AG10803 (cell line): ENCODE measurements at regions not wholly inside any gene's neighbourhood (a gene's known extent, or its start where the extent isn't known, plus 50 kb on each side); places are given as distances from the start of the nearest gene placed in this dataset.

Experiments used
- DNase-seq: peaks from one replicate; pipeline ENCODE4 v3.0.0; 2010; ENCODE audit warnings: low read depth
- H3K4me3 ChIP-seq: 2 replicates; pipeline ENCODE4 v1.5.1; 2011; ENCODE audit warnings: mild to moderate bottlenecking, low read length, control low read depth
- TF ChIP-seq, protein P1 (sequence below): conservative IDR thresholded peaks from 2 replicates; pipeline ENCODE4 v1.5.1; 2011; ENCODE audit warnings: mild to moderate bottlenecking, low read length, control low read depth, inconsistent platforms

DNA sequence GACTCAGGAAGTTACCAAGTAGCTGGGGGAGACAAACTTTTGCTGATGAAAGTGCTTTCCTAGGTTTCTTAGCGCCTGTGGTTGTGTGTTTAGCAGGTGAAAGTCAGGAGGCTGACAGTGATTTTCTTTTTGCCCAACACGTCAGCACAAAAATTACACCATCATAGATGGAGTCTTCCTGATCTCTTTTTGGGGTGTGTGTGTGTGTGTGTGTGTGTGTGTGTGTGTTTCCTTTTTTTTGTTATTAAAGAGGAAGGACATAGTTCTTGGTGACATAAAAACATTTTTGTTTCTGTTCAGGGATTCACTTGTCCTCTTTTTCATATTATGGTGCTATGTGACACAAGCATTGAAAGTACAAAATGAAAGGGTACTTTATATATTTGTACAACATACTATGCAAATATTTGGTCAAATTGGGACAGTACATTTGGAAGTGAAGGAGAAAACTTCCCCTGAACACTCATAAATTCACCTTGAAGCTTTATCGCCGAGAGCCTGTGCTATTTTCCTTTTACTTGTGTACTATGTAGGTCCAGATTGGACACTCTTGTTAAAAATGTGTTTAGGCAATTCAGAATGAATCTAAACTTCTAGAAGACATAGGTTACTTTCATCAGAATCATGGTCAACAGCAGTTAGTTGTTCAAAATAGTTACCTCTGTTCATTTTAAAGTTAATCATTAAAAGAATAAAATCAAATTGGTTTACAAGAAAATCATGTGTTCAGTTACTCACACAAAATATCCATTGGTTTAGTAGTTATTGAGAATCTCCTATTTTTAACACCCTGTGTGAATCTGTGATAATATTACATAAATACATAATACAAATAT is 491.9 kb downstream of the IRS1 start:
- TF ChIP-seq, protein P1, sequence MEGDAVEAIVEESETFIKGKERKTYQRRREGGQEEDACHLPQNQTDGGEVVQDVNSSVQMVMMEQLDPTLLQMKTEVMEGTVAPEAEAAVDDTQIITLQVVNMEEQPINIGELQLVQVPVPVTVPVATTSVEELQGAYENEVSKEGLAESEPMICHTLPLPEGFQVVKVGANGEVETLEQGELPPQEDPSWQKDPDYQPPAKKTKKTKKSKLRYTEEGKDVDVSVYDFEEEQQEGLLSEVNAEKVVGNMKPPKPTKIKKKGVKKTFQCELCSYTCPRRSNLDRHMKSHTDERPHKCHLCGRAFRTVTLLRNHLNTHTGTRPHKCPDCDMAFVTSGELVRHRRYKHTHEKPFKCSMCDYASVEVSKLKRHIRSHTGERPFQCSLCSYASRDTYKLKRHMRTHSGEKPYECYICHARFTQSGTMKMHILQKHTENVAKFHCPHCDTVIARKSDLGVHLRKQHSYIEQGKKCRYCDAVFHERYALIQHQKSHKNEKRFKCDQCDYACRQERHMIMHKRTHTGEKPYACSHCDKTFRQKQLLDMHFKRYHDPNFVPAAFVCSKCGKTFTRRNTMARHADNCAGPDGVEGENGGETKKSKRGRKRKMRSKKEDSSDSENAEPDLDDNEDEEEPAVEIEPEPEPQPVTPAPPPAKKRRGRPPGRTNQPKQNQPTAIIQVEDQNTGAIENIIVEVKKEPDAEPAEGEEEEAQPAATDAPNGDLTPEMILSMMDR = no peak
- no peak overlapping the region for H3K4me3 ChIP-seq
- DNase-seq = no peak

DNA sequence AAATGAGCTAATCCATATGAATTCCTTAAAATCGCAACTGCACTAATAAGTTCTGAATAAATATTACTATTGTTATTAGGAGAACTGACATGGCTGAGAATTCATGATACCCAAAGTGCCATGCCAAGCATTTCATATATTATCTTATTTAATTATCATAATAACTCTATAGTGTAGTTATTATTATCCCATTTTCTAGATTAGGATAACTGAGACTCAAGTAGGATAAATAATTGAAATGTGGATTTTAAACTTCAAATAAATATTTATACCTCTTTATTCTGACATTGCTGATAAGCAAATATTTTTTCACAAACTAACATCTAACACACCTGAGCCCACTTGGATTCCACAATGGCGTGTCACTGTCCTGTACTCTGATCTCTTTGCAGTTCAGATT is 492.7 kb downstream of the IRS1 start:
- no peak overlapping the region for H3K4me3 ChIP-seq
- TF ChIP-seq, protein P1 = no peak
- DNase-seq = no peak

DNA sequence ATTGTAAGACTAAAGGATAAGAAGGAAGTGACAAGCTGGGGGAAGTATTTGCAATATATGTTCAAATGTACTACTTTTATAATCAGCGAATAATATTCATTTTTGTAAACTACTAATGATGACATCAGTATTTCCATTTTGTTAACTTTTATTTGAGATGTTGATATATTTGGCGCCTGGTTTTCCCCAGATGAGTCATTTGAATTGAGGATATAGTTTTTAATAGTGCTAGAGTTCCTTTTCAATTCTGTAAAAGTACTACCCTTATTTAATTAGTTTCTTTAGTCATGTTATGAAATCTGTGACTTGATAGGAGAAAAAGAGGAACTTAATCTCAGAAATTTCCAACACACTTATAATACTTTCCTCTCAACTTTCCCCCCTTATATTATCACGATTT is 495.3 kb downstream of the IRS1 start:
- no peak overlapping the region for H3K4me3 ChIP-seq
- TF ChIP-seq, protein P1 = no peak
- DNase-seq = no peak

DNA sequence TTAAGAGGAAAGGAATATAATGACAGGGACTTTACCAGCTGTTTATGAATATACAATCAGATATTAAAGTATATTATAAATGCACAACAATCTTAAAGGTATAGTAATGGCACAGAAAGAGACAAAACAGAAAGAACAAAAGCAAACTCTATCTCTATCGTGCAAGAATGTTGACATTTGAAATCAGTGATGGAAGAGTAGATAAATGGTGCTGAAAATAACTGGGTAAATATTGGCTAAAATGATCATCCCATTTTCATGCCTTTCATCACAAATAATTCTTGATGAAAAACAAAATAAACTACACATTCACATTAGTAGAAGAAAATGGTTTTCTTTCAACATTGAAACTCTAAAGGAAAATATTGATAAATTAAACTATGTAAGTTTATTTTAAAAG is 495.9 kb downstream of the IRS1 start:
- H3K4me3 ChIP-seq = no peak overlapping the region
- no peak for DNase-seq
- TF ChIP-seq, protein P1 = no peak

DNA sequence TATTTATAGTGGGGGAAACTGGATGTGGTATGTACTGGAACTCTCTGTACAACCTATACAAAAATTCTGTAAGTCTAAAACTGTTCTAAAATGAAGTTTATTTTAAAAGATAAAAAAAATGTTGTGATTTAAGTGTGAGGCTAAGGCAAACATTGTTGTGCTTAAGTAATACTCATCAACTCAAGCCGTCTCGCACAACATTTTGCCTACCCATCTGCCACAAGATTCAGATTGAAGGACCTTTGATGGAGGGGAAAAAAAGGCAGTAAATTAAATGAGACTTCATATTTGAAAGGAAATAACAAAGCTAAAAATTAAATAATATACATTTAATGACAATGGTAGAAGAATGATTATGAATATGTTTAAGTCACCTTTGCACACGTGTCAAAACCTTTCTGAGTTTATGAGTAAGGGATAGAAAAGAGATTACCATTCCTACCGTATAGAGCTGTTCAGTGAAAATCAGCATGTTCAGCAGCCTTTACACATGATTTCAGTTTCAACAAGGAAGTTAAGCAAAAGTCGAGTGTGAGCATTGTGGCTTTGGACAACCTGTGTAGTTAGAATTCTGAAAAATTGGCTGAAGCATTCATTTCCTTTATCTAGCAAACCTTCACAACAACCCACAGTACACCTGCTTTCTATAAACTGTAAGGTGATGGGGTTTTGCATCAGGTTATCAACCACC is 499.3 kb downstream of the IRS1 start:
- DNase-seq = no peak
- no peak overlapping the region for H3K4me3 ChIP-seq
- TF ChIP-seq, protein P1 = no peak

DNA sequence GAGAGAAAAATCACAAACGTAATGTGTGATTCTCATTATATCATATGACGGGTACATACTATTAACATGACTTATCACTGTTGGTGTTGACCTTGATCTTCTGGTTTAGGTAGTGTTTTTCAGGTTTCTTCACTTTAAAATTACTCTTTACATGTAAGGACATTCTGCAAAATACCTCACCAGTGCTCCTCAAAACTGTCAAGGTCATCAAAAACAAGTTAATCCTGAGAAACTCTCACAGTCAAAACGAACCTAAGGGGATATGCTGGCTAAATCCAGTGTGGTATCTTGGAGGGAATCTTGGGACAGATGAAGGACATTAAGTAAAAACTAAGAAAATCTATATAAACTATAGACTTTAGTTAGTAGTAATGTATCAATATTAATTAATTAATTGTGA is 499.8 kb downstream of the IRS1 start:
- TF ChIP-seq, protein P1 = no peak
- DNase-seq = no peak
- no peak overlapping the region for H3K4me3 ChIP-seq

DNA sequence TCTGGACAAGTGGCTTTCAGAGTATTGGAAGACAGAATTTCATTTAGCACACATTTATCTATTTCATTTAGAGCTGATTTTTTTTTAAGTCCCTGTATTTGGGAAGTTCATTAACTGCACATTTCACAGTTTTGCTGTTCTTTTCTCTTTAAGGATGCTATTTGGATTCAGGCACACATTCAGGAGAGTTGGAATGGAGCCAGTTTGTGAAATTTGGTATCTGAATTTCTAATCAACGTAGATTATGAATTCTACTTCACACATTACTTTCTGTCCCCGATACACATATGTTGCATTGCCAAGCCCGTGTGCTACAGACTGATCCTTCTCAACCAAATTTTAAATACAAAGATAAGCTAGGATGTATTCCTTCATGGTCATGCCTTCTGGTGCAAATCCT is 503.9 kb downstream of the IRS1 start:
- TF ChIP-seq, protein P1 = no peak
- H3K4me3 ChIP-seq = no peak overlapping the region
- DNase-seq = no peak
